ENCODE measurements at regions not wholly inside any gene's neighbourhood (a gene's known extent, or its start where the extent isn't known, plus 50 kb on each side); places are given as distances from the start of the nearest gene placed in this dataset.

DNA sequence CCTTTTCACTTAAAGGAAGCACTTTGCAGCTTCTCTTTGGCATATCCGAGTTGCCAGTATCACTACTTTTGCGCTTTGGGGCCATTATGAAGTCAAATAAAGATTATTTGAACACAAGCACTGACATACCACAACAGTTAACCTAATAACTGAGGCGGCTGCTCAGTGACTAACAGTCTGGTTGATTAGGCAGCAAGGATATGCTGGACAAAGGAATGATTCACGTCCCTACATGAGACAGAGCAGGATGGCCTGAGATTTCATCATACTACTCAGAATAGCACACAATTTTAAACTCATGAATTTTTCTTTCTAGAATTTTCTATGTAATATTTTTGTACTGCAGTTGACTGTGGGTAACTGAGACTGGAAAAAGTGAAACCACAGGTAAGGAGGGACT lies 56.9 kb upstream of the E2F7 start:
- H3K9me3 ChIP-seq (ENCODE audit: control insufficient read depth in 4 of 4, insufficient read depth in 3 of 4, low read length in 3 of 4) = no peaks in the 10 kb centered on the region
- ATAC-seq (ENCODE audit: insufficient read depth, low FRiP score) (no peak), DNase-seq (no peak)
- H3K27ac ChIP-seq (ENCODE audit: low read depth in 1 of 2, low read length in 1 of 2) = no peak overlapping the region
- no peaks in the 10 kb centered on the region for H3K4me1 ChIP-seq (ENCODE audit: control insufficient read depth in 5 of 5, insufficient read depth in 5 of 5, low read length in 5 of 5)
- no peak overlapping the region for H3K4me3 ChIP-seq
- 71 to 83% methylated on average over 4 of the region's 4 CpGs for WGBS, 2 donors
- no peak overlapping the region for H3K9ac ChIP-seq (ENCODE audit: insufficient read depth in 1 of 2, low read length in 2 of 2)
- no peaks in the 10 kb centered on the region for H3K27me3 ChIP-seq (ENCODE audit: control insufficient read depth in 3 of 3, insufficient read depth in 3 of 3, low read length in 2 of 3)
- TF ChIP-seq, protein P1, sequence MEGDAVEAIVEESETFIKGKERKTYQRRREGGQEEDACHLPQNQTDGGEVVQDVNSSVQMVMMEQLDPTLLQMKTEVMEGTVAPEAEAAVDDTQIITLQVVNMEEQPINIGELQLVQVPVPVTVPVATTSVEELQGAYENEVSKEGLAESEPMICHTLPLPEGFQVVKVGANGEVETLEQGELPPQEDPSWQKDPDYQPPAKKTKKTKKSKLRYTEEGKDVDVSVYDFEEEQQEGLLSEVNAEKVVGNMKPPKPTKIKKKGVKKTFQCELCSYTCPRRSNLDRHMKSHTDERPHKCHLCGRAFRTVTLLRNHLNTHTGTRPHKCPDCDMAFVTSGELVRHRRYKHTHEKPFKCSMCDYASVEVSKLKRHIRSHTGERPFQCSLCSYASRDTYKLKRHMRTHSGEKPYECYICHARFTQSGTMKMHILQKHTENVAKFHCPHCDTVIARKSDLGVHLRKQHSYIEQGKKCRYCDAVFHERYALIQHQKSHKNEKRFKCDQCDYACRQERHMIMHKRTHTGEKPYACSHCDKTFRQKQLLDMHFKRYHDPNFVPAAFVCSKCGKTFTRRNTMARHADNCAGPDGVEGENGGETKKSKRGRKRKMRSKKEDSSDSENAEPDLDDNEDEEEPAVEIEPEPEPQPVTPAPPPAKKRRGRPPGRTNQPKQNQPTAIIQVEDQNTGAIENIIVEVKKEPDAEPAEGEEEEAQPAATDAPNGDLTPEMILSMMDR (IDR thresholded peaks at IDR 0.05; ENCODE audit: control extremely low read depth, extremely low read depth) = no peak
- no peaks in the 10 kb centered on the region for H3K36me3 ChIP-seq (ENCODE audit: control insufficient read depth in 4 of 4, insufficient read depth in 4 of 4, low read length in 4 of 4)

DNA sequence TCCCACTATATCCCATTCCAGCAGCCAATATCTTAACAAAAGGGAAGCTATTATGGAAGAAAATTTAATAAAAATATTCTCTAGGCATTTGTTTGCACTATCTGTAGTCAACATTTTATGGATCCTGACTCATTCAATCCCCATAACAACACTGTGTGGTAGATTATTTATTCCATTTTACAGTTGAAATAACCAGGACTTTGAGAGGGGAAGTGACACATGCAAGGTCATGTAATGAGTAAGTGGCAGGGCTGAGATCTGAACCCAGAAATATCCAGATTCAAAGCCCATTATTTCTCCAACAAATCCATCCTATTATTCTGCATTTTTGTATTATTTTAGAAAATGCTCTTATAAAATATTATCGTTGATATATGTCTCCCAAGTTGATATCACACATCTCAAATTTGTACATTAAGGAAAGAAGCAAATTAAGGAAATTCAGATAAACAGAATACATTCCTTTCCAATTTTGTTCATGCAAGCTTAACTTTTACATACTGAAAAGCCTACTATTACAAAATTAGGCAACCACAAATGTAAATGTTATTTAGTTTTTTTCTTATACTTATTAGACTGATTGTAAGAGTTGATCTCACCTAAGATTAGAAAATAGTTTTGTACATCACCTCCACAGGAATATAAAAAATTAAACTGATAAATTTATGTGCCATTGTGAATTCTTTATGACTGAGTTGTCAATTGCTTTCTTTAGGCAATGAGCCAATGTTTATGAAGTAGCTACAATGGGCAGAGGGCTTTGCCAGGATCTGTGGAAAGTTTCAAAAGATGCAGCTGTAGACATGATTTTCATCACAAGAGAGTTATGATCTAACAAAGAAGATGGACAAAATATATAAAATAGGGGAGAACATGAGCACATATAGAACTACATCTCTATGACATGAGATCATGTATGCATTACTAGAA lies 55.1 kb upstream of the E2F7 start:
- no peak overlapping the region for H3K4me3 ChIP-seq
- TF ChIP-seq, protein P1 (IDR thresholded peaks at IDR 0.05; ENCODE audit: control extremely low read depth, extremely low read depth) = no peak
- ATAC-seq (ENCODE audit: insufficient read depth, low FRiP score) = no peak
- 78 to 89% methylated on average over 1 of the region's 1 CpG for WGBS, 2 donors
- H3K27ac ChIP-seq (ENCODE audit: low read depth in 1 of 2, low read length in 1 of 2) = no peak overlapping the region
- H3K4me1 ChIP-seq (ENCODE audit: control insufficient read depth in 5 of 5, insufficient read depth in 5 of 5, low read length in 5 of 5) = no peaks in the 10 kb centered on the region
- no peaks in the 10 kb centered on the region for H3K9me3 ChIP-seq (ENCODE audit: control insufficient read depth in 4 of 4, insufficient read depth in 3 of 4, low read length in 3 of 4)
- DNase-seq = peak in 1 of 3 donors; percentile 9
- no peaks in the 10 kb centered on the region for H3K36me3 ChIP-seq (ENCODE audit: control insufficient read depth in 4 of 4, insufficient read depth in 4 of 4, low read length in 4 of 4)
- no peaks in the 10 kb centered on the region for H3K27me3 ChIP-seq (ENCODE audit: control insufficient read depth in 3 of 3, insufficient read depth in 3 of 3, low read length in 2 of 3)
- no peak overlapping the region for H3K9ac ChIP-seq (ENCODE audit: insufficient read depth in 1 of 2, low read length in 2 of 2)

DNA sequence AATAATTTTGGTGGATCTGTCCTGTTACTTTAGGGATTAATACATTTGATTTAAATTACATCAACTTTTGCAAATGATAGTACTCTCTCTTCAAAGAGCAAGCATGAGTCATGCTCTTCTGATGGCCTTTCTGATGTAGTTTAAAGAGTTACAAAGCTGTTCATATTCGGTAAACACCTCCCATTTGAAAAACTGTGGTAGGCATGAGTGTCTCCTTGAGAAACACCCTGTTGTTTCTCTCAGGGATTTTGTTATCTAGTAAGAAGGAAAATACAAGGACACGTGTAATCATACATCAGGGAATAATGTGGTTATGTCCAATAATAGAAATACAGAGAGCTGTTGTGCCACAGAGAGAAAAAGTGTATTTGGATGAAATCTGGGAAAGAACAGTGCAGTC lies 53.3 kb upstream of the E2F7 start:
- no peaks in the 10 kb centered on the region for H3K9me3 ChIP-seq (ENCODE audit: control insufficient read depth in 4 of 4, insufficient read depth in 3 of 4, low read length in 3 of 4)

More for the DNA sequence above, 53.3 kb upstream of the E2F7 start:
- no peaks in the 10 kb centered on the region for H3K27me3 ChIP-seq (ENCODE audit: control insufficient read depth in 3 of 3, insufficient read depth in 3 of 3, low read length in 2 of 3)
- H3K27ac ChIP-seq (ENCODE audit: low read depth in 1 of 2, low read length in 1 of 2) = no peak overlapping the region
- H3K9ac ChIP-seq (ENCODE audit: insufficient read depth in 1 of 2, low read length in 2 of 2) = no peak overlapping the region
- TF ChIP-seq, protein P1 (IDR thresholded peaks at IDR 0.05; ENCODE audit: control extremely low read depth, extremely low read depth) = no peak
- no peaks in the 10 kb centered on the region for H3K4me1 ChIP-seq (ENCODE audit: control insufficient read depth in 5 of 5, insufficient read depth in 5 of 5, low read length in 5 of 5)
- H3K36me3 ChIP-seq (ENCODE audit: control insufficient read depth in 4 of 4, insufficient read depth in 4 of 4, low read length in 4 of 4) = no peaks in the 10 kb centered on the region
- ATAC-seq (ENCODE audit: insufficient read depth, low FRiP score) (no peak), DNase-seq (no peak)
- no peak overlapping the region for H3K4me3 ChIP-seq
- 76 to 79% methylated on average over 2 of the region's 2 CpGs for WGBS, 2 donors

All from lung (tissue), 11 donors.